NCI-H524 treated with DMSO at 0.1 percent for 48 hours (cell line): ENCODE measurements at regions not wholly inside any gene's neighbourhood (a gene's known extent, or its start where the extent isn't known, plus 50 kb on each side); places are given as distances from the start of the nearest gene placed in this dataset.

Experiments
- DNase-seq: peaks from one replicate; lab custom pipeline; 2025; lab: John Stamatoyannopoulos, UW

DNA sequence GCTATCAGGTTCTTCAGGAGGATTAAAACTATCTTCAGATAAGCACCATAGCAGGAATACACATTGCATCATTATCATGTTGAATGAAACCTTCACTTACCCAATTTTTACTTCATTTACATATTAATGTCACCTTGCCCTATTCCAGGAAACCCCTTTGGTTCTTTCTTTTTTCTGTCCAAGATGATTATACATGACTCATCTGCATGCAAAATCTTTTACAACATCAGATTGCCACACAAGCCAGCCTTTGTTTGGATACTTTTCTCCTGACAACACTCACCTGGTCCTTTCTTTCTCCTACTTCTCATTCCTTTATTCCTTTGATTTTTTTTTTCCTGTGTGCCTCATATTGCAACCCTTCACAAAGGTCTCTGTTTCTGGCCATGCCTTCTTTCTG lies 200.5 kb upstream of the POU3F2 start:
- DNase-seq, result no peak

DNA sequence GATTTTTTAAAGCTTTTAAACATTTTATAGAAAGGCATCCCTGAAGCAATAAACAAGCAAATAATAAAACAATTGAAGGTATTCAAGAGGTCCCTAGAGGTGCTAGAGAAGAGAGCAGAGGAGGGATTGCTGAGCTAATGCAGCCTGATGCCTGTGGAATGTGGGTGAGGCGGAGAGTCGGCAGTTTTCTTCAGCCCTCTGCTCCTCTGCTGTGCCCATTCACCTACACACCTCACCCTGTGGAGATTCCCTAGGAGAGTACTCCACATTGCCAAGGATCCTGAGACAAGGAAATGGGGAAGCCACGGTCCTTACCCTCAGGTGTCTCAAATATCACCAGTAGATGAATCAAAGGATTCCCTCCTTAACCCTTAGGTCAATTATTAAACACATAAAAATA lies 199.8 kb upstream of the POU3F2 start:
- DNase-seq, result no peak

DNA sequence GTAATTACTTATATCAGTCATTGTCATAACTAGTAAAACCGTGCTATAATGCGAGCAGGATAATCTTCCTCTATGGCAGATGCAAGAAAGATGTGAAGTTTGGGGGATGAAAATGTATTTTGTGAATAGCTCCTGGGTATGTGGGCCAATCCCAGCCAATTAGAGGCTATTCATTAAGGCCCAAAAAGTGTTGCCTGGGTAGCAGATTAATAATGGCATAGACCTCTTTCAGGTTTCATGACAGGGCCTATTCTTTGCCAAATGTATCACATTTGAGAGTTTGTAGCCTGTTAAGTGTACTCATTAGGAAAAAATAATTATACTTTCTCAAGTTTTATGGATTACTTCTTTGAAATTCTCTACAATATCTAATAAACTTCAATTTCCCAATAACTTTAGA lies 199.2 kb upstream of the POU3F2 start:
- no peak for DNase-seq

DNA sequence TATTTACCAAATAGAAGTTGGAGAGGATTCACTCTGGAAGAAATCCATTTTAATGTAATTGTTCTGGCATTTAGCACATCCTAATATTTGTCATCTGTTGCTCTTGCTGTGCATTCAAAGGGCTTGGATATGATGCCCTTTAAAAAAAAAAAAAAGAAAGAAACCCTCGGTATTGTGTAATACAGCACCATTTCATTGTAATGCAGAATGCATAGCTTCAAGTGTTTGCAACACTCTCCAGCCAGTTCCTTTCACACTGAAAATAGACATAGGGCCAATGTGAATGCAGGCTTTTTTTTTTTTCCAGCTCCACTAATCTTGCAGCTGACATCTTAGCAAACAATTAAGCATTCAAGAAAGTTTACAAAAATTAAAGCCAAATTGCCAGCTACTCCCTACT lies 197.4 kb upstream of the POU3F2 start:
- no peak for DNase-seq

DNA sequence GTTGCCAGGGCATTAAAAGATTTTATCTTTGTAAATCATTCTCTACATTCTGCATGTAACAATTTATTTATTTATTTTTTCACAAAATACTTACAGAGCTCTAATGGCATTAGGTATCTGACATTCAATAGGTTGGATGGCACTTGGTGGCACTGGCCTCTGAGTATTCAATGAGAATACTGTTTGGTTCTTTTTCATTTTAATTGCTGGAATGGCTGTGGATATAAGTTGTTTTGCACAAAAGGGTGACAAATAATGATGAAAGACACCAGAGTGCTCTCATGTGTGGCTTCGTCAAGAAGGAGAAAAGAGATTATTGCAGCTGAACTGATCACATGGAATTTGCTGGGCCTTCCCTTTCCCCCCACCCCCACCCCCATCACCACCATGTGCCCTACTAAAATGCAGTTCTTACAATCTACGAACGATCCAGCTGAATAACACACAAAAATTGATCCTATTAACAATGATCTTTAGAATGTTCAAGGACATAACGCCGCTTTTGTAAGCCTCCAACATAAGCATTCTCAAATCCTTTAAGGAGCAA lies 195.2 kb upstream of the POU3F2 start:
- DNase-seq, result no peak

DNA sequence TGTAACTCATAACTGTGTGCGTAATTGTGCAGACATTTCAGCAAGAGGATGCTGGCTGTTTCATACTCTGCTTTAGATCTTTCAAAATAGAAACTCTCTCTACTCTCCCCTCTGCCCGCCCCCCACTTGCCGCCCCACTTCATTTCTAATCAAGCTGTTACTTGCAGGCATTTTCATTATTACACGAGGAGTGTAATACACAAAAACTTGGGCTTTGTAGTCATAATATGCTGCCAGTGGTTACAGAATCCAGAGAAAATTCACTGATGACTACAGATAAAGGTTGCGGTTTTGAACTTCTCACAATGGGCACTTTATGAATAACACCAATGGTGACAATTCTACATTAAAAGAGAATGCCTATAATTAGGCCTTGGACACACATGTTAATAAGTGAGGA lies 194.0 kb upstream of the POU3F2 start:
- DNase-seq, result no peak

DNA sequence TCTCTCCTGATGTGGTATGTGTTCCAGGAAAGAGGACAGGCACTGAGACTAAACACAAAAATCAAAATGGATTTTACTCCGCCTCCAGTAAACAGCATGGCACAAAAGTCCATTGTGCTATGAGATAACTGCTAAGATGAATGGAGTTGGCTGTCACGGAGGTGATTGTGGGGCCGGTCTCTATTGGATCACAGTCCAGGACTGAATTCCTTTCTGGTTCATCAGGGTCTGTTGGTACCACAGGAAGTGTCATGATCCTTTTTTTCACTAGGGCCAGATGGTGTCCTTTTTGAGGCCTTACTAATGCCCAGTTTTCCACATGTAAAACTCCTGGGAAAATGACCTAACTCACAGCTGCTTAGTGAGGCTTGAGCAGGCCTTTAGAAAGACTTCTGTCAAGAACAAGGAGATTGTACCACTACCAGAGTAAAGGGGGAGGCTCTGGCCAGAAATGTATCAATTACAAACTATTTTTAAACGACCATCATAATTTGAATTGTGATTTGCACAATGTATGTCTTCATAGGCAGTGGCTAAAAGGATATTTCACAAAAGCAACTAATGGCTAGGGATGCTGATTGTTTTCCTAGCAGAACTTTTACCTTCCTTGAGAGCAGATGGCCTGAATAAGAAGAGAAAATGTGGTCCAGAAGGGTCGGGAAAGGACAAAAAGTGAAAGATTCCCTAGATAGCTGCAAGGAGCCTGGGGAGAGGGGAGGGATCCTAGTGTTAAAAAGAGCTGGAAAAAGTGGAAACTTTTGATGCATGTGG lies 192.2 kb upstream of the POU3F2 start:
- no peak for DNase-seq

DNA sequence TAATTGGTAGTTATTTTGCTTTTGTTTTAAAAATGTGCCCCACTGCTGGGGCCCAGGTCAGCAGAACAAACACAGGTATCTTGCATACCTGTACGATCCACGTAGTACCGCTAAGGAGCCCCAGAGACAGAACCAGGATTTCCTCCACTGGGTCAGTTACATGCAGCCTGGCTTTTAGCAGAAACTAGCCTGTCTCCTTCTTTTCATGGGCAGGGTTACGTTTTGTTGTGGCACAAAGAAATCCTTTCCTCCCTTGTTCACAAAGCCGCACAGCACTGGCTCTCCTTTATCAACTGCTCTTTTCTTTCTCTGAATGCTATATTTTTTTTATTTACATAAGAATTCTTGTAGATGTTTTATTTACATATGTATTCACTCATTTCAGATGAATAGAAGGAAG lies 190.3 kb upstream of the POU3F2 start:
- no peak for DNase-seq

DNA sequence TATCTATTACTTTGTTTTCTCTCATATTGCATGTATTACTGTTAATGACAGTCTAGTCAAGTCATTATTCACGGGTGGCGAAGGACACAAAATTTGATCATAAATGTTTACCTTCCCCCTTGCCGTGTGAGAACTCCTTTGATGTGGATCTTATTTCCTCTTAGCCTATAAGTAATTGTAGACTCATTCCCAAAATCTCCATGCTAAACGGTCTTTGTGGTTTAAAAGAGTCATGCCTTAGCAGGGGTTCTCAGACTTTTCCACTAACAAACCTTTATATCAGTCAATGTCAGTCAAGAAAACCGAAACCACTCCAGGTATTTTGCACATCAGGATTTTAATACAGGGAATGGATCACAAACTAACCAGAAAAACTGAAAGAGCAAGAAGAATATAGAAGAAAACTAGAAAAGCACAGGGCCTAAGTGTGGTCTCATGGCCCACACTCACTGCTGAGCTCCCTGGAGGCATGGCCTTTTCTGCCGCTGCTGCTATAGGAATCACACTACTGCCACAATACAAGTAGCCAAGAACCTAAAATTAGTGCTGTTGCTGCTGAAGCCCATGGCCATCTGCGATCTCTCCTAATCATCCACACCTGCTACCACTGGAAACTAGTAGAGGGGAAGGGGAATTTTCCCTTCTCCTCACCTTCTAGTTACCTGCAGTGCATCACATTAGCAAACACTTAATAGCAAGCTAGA lies 186.0 kb upstream of the POU3F2 start:
- no peak for DNase-seq

DNA sequence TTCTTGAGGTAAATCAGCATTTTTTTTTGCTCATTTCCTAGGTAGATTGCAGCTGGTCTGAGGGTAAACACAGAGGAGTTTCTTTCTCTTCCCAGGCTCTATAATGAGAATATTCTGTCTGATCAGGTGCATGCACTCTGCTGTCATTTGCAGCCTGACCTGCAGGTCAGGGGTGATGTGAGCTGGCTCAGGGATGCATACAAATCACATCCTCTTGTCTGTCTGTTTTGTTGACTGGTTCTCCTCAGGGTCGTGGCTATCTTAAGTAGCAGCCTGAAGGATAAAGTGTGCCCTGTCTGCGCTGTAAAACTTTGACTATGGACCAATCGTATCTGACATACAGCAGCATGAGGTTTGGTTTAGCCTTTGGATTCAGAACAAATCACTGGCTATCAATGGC lies 183.4 kb upstream of the POU3F2 start:
- no peak for DNase-seq

DNA sequence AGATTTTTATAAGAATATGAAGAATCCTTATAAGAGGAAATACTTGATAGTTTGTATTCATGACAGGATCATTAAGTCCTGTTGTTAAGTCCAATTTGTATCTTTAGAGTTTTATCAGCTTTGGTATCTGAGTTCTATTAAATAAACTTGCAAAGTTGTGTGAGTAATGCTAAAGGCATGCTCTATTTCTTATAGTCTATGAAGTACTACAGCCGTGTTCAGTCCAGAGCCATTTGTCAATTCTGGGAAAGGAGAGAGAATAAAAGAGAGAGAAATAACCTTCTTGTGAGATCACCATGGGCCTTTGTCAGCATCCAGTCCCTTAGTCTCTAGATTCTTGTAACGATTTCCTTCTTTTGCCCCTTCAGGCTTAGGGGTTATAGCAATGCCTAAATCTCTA lies 181.2 kb upstream of the POU3F2 start:
- no peak for DNase-seq

DNA sequence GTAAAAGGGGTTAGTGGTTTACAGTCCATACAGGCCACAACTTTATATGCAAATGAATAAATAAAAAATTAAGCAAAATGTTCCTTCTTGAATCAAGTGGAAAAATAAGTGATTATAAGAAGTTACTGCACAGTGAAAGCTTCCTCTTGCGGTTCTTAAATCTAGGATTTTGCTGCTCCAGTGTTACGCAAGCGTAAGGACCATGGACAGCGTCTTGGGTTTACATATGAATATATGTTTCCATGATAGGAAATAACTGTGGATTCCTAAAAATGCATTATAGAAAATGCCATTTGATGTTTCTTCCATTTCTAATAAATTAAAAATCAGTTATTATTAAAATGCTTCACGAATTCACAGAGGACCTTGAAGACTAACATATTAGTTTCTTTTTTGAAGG lies 176.6 kb upstream of the POU3F2 start:
- no peak for DNase-seq

DNA sequence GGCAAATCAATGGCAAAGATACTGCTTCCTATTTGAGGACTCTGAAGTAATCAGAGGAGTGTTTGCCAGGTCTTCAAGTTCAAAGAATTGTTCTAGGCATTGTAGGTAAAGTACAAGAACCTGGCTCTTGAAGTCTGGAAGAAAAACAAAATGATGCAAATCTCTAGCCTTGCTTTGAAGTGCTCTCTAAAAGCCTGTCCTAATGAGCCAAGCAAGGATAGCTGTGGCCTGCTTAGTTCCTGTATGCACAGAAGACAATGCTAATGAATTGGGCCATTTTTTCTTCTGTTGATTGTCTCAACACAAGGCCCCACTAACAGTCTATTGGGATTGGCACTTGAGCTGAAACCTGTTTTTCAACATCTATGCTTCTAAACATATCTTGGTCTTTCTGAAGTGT lies 165.0 kb upstream of the POU3F2 start:
- DNase-seq, result no peak

DNA sequence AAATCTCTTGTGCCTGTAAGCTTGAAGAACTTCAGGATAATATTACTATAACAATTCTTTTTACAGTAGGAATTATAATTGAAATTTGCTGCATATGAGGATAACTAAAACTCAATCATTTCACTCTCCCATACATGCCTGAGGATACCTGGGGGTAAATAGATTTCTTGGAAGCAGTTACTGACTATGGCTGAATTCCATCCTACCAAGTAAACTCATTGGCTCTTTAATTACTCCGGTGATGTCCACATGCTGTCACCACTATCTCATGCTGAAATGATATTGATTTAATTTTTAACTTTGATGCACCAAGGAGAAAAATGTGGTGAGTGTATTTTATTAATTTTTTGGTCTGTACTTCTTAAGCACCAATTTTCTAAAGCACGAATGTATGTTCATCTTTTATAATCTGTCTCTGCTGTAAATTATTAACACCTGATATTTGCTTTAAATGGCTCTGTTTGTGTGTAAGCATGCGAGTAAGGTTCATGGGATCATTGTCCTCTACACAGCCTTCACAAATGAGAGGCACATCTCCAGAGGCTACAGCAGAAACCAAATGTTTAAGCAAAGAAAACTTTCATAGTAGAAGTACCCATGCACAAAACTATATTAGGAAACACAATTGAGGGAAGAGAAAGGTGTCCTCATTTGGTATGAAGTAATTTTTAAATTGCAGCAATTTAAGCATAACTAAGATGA lies 164.2 kb upstream of the POU3F2 start:
- no peak for DNase-seq

DNA sequence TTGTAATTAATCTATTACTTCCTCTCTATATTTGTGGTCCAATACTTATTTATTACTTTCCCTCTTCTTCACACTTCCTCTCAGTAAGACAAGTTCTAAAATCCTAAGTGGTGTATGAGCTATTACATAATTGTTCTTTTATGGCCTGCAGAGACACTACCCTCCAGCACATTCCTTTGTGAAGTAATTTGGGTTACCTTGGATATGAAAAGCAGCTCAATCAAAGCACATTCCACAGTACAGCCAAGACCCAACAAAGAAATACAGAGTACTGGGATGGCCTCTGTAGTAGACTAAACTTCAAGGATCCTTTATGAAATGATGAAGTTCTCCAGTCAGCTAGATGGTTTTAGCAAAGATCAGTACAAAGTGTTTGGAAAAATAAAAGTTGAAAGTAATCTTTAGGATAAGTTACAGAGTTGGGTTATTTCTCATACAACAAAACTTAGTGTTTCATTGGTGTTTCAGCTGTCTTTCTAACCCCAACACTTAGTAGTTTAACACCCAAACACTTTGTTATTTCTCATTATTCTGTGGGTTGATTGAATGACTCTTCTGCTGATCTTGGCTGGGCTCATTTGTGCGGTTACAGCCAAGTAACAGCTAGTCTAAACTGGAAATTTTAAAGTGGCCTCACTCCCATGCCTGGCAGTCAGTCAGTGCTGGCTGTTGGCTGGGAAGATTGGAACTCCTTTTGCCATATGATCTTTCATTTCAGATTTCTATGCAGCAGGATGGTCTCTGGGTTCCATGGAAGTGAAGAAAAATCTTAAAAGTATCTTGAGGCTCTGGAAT lies 161.5 kb upstream of the POU3F2 start:
- DNase-seq, result no peak

DNA sequence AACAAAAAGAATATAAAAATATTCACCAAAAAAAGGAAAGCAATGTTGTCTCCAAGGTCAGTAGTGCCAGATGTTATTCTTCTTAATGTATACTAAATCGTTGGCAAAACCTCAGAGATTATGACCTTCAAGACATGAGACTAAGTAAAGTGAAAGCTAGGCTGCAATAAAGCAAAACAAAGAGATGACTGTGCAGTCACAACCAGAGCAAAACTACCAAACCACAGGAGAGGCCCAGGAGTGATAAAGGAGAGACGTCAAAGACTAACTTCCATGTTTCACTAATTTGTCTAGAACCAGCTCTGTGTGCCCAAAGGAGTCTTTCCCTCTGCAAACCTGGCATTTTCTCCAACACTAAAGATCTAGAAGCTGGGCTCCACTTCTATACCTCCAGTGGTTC lies 155.9 kb upstream of the POU3F2 start:
- DNase-seq, result no peak

DNA sequence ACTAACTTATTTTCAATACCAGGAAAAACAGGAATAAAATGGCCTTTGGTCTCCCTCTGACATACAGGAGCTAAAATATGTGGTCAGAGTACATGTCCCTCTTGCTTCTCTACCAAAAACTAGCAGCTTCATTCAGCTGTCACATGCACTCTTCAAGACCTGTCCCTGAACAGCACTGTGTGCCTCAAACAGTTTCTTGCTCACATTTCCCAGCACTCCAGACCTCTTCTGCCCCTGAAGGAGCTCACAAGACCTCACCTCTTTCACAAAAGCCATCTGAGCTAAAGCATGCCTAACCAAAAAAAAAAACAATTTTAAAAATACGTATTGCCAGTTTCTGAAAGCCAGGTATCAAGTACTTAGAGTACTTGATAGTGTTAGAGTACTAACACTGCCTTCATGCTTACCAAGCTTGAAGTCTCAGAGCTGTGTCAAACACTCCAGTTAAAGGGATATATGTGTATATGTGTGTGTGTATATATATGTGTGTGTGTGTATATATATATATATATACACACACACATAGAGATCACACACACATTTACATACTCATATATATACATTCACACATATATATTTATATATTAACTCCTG lies 148.3 kb upstream of the POU3F2 start:
- no peak for DNase-seq

DNA sequence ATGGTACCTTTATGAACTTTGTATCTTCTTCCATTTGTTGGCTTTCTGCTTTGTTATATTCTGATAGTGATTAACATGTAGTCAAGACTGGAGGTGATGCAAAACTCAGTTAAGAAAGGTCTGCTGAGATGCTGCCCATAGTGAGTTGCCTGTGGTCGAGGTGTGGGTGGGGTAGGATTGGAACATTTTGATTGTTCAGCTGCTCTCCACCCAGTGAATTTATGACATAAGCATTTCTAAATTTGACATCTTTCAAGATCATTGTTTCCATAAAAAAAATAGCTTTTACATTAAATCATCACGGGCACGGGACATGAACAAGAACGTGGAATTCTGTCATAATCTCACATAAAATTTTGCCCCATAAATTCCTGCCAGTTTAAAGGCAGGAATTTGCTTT lies 146.6 kb upstream of the POU3F2 start:
- DNase-seq, result no peak

DNA sequence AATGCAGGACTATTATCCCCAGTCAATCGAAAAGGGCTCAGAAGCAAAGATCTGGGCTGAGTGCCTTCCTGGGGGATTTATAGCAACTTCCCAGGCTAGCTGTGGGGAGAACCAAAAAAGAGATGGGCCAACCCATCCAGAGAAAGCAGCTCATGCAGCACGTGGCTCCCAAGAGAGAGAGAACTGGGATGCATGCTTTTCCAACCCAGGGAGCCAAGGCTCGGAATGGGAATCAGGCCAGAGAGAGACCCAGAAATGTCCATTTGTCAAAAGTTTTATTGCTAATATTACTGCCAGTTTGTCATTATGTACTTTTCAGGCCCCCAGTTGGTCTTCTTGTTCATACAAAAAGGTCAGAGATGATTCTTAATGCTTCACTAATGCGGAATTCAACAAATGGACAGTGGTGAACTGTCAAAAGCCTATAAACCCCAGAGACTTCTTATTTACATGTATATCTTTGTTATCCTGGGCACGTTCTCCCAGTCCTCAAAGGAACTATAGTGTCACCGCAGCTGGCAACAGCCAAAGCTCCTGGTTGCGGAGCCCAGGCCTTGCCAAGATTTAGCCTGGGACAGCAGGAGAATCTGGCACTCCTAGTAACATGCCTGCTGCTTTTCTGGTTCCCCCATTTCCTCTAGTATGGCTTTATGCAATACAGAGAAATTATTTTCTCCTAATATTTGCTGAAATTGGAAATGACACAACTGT lies 139.1 kb upstream of the POU3F2 start:
- no peak for DNase-seq

DNA sequence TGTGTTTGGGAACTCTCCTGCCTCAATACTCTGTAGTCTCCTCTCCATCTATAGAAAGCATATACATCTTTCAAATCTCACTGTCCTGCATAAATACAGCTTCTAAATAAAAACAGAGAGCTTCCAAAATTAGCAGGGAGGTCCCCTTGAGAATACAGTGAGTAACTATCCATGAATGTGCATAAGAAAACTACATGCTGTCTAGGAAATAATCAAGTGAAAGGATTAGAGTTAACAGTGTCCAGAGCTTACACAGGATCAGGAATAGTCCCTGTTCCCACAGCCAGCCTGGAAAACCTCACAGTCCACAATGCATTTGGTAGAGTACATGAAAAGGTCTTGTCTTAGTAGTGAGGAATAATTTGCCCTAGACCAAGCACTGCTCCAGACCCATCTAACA lies 123.0 kb upstream of the POU3F2 start:
- no peak for DNase-seq

DNA sequence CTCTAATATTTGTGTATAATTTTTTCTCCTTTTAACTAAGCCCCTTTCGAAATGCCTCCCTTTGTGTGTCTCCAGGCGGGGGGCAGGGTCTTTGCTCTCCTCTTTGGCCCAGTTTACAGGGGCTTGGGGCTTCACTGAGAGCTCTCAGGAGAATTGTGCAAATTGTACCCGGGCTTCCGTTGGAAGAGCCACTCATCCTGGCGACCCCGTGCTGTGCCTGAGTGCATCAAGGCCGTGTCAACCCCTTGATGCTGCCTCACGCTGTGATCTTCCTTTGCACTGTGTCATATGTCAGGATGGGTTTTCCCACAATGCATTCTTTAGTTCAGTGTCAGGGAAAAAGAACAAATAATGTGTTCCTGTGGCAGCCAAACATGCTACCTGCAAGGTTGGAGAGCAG lies 118.0 kb upstream of the POU3F2 start:
- no peak for DNase-seq
